ENCODE measurements at regions not wholly inside any gene's neighbourhood (a gene's known extent, or its start where the extent isn't known, plus 50 kb on each side); places are given as distances from the start of the nearest gene placed in this dataset.
"Not testable (repeated sequence)": the region's sequence is repeated elsewhere in the genome, so short reads cannot be mapped to it uniquely, and the experiment has no call there.

- no peak for DNase-seq
Observed at GRCh38 chr17:14594690-14595089, 293.8 kb downstream of the HS3ST3B1 start.

GRCh38 chr17:14593956-14594355 lies 293.1 kb downstream of the HS3ST3B1 start:
- DNase-seq, result no peak

DNA sequence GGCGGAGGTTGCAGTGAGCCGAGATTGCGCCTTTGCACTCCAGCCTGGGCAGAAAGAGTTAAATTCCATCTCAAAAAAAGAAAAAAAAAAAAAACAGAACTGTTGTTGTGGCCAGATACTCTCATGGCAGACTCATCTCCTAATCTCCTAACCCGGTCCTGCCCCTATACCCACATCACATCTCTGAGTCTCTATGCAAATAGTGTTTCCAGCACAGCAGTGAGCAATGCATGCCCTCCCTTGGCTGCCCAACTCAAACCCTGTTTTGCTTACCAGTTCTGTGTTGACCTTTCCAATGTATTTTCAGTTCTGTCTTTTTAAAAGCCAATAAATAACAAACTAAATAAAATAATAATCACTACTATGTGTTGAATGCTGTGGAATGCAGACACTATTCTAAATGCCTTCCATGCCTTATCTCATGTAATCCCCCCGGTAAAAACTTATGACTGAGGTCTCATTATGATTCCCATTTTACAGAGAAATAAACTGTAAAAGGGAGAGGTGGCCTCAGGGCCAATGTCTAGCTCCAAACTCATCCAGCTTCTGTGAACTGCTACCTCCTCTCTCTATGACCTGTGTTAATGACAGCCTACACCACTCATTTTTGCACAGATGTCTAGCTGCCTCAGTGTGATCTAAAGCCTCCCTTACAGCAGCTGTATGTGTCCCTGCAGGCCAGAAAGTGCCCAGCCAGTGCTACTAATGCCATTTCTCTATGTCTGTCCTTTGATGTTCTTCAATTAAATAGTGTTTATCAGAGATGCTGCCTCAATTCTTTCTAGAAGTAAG lies 289.8 kb downstream of the HS3ST3B1 start:
- DNase-seq, result peak in 2 of 3 donors; percentile 5 to 7

DNA sequence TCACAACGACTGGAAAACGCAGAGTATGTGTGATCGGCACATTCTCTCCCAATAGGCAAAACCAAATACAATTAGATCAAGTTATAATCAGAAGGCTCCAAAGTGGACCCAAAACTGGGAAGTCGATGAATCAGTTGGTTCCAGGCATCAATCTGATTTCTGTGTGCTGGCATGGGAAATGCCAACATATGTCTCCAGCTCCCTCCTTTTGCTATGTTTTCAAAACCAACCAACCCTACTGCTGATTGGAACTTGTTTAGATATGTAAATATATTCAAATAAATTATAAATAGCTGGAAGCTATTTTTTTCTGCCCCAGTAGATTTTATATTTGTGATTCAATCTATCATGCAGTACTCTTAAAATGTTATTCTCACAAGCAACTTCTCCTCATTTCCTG lies 284.2 kb downstream of the HS3ST3B1 start:
- DNase-seq, result no peak

GRCh38 chr17:14582996-14583395 lies 282.1 kb downstream of the HS3ST3B1 start:
- no peak for DNase-seq

DNA sequence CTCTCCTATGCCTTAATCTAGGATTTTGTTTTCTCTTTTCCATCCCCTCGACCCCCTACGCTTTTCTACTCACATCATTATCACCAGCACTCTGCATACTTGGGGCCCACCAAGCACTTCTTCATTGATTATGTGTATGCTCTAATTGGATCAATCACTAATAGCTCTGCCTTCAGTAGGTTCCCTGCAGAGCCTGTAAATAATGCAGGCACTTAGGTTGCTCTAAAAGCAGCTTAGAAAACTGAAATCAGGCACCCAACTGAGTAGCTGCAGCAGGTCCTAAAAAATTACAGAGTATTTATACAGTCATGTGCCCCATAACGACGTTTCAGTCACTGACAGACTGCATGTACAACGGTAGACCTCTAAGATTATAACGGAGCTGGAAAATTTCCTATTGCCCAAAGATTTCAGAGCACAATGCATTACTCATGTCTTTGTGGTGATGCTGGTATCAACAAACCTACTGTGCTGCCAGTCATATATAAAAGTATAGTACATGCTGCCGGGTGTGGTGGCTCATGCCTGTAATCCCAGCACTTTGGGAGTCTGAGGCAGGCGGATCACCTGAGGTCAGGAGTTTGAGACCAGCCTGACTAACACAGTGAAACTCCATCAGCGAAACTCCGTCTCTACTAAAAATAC lies 280.4 kb downstream of the HS3ST3B1 start:
- no peak for DNase-seq

DNA sequence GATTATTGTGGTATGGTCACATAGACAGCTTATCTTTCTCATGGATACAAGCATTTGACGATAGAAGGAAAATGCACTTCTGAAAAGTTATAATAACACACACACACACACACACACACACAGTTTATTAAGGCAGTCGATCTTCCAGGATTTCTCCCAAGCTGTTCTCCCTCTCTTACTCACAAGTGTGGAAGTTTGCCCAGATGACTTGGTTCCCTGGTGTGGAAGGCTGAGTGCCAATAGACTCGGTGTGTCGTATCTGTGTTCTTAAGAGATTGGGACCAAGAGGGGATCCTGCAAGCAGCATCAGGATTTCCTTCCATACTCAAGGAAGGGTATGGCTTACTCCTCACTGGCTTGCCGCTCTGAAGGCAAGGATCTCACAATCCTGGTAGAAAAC lies 279.6 kb downstream of the HS3ST3B1 start:
- no peak for DNase-seq

DNA sequence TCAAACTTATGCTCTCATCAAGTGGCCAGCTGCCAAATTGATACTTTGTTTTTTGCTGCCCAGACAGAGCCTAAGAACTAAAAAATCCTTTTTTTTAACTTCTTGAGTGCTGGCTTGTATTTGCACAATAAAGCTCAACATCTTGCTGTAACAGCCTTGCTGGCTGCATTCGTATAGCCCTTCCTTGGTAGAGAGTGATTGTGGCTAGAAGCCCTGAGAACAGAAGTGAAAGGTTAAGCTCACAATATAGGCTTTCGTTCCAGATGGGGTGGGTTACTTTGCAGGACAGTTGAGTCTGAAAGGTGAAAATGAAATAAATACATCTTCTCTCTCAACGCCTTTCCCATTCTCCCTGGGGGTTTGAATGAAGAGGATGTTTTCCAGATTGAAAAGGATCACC lies 278.8 kb downstream of the HS3ST3B1 start:
- DNase-seq, result no peak

DNA sequence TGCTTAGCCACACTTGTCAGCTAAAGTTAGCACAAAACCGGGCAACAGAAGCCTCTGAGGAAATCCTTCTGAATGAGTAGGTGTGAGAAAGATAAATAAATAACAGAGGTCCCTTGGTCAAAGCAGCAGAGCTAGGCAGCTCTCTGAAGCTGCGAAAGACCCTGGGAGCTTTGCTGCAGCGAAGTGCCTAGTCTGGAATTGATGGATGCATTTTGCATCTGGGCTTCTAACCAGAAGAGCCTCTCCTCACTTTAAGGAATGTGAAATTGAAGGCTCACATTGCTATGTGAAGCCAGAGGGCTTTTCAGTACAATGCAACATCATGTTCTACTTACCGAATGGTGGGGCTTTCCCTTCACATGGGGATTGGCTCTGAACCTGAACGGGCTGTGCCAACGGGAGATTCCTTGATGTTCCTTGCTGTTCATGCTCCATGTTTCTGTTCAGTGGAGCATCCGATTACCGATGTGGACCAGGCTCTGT lies 274.6 kb downstream of the HS3ST3B1 start:
- DNase-seq, result no peak

DNA sequence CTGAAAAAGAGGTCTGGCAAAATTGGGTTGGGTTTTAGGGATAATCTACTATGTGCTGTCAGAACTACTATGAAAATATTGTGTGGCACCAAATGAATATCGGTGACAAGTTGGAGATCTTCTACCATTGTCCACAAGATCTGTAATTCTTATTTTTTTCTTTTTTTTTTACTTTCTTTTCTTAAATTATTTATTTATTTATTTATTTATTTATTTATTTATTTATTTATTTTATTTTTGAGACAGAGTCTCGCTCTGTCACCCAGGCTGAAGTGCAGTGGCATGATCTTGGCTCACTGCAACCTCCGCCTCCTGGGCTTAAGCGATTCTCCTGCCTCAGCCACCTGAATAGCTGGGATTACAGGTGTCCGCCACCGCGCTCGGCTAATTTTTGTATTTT lies 259.4 kb downstream of the HS3ST3B1 start:
- DNase-seq, result not testable (repeated sequence)

- no peak for DNase-seq
Observed at GRCh38 chr17:14559264-14560119, 258.6 kb downstream of the HS3ST3B1 start.

DNA sequence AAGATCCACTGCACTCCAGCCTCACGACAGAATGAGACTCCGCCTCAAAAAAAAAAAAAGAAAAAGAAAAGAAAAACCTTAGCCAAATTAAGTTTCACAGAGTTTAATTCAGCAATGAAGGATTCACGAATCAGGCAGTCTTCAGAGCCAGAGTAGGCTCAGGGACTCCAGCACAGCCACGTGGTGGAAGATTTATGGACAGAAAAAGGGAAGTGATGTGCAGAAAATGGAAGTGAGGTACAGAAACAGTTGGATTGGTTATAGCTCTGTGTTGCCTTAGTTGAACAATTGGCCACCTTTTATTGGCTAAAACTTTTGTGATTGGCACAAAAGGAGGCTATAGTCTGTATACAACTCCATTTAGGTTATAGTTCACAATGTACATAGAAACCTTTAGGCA lies 256.6 kb downstream of the HS3ST3B1 start:
- DNase-seq, result peak; percentile 33 to 54 (median 41)

GRCh38 chr17:14553847-14554246 lies 253.0 kb downstream of the HS3ST3B1 start:
- DNase-seq, result no peak

DNA sequence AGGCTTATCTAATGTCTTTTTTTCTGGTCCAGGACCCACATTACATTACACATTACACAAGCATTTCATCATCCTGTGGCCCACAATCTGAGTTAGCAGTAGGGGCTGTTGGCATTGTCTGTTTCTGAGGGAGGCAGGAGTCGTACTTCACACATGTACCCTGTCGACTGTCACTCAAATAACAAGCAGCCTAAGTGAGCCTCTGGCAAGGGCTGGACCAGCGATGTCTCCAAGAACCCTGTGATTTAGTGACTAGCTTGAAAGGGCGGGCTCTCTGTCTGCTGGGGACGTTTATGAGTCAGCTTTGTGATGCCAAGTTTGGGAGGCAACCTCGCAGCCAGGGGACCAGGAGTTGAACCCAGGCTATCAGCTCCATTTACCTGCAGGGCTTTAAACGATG lies 251.4 kb downstream of the HS3ST3B1 start:
- DNase-seq, result no peak

- DNase-seq, result no peak
Observed at GRCh38 chr17:14547556-14547955, 246.7 kb downstream of the HS3ST3B1 start.

GRCh38 chr17:14547016-14547415 lies 246.1 kb downstream of the HS3ST3B1 start:
- DNase-seq, result no peak

DNA sequence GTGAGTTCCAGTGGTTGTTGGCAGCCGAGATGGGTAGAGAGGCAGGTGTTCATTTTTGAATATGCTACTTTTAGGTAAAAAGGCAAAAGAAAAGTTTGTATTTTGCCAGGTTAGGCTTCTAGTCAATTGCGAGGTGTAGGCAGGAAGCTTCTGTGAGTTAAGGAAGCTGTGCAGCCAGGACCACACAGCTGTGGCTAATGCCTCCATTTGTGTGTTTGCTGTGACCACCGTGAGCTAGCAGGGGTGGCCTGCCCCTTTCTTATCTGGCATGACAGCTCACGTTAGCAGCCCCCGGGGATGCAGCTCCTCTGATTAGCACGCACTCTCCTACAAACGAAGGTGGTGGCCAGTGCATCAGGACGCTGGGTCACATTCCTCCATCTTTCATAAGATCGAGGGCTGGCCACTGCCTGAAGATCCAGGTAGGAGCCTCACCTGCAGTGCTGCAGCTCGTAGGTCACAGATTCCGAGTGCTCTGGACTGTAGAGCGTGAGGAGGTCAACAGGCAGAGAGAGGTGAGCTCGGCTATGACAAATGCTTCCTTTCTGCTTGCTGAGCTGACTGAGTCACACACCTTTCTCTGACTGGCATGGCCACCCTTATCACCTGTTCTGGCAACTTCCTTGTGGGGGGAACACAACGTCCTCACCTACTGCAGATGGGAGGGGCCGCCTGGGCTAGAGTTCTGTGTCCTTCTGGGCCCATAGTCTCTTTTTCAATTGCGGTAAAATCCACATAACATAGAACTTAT lies 244.4 kb downstream of the HS3ST3B1 start:
- no peak for DNase-seq

- DNase-seq, result no peak
Observed at GRCh38 chr17:14541714-14542113, 240.8 kb downstream of the HS3ST3B1 start.

DNA sequence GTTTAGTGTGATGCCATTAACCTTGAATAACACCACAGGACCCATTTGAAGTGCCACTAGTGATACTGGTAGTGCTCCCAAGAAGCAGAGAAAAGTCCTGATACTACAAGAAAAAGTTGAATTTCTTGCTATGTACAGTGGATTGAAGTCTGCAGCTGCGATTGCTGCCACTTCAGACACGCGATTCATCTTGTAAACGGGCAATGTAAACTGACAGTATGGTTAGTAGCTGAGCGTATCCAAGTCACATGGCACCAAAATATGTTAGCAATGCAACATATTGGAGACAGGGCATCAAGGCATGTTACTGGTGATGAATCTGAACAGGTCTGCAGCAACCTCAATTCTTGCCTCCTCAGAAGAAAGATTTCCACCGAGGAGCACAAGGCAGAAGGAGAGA lies 238.9 kb downstream of the HS3ST3B1 start:
- no peak for DNase-seq

GRCh38 chr17:14532242-14532641 lies 231.4 kb downstream of the HS3ST3B1 start:
- not testable (repeated sequence) for DNase-seq

GRCh38 chr17:14525551-14526455 lies 224.9 kb downstream of the HS3ST3B1 start:
- DNase-seq, result no peak

All from suppressor macrophage treated with lipopolysaccharide for 1 hour (primary cell).